Epidermal melanocyte (primary cell): ENCODE measurements at regions not wholly inside any gene's neighbourhood (a gene's known extent, or its start where the extent isn't known, plus 50 kb on each side); places are given as distances from the start of the nearest gene placed in this dataset.
"Not testable (repeated sequence)": the region's sequence is repeated elsewhere in the genome, so short reads cannot be mapped to it uniquely, and the experiment has no call there.

Experiments used
- DNase-seq: peaks from one replicate; pipeline ENCODE4 v3.0.0; 2011; ENCODE audit warnings: low spot score; ENCODE audit not compliant: insufficient read length

- DNase-seq = no peak
Observed at GRCh38 chr5:14054965-14055963, 87.9 kb upstream of the TRIO start.

DNA sequence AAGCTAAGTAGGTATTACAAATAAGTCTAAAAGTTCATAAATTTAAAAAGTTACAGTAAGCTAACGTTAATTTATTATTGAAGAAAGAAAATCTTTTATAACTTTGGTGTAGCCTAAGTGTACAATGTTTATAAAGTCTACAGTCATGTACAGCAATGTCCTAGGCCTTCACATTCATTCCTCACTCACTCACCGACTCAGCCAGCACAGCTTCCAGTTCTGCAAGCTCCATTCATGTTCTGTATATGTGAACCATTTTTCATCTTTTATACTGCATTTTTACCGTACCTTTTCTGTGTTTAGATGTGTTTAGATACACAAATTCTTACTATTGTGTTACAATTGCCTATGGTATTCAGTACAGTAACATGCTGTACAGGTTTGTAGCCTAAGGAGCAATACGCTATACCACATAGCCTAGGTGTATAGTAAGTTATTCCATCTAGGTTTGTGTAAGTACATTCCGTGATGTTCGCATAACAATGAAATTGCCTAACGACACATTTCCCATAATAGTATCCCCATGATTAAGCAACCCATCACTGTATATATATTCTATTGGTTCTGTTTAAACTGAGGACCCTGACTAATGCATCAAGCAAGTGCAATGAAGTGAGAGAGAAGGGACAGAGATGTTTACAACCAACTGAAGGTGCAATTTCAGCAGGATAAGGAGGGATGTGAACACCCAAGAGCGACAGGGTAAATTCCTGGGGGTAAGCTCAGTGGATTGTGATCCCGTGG lies 88.9 kb upstream of the TRIO start:
- no peak for DNase-seq

DNA sequence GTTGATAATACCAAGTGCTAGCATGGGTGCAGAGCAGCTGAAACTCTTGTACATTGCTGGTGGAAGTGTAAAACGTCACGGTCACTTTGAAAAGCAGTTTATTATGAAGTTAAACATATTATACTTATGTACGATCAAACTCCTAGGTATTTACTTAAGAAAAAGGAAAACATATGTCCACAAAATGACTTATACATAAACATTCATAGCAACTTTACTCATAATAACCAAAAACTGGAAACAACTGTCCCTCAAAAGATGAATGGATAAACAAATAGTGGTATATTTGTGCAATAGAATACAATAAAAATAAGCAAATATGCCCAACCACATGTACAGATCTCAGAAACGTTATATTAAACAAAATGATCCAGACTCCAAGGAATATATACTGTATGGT lies 92.3 kb upstream of the TRIO start:
- no peak for DNase-seq

GRCh38 chr5:14048434-14048833 lies 94.7 kb upstream of the TRIO start:
- no peak for DNase-seq

- DNase-seq = no peak
Observed at GRCh38 chr5:14041528-14042192, 97.2 kb upstream of the DNAH5 start.

- DNase-seq = no peak
Observed at GRCh38 chr5:14040542-14040941, 96.1 kb upstream of the DNAH5 start.

DNA sequence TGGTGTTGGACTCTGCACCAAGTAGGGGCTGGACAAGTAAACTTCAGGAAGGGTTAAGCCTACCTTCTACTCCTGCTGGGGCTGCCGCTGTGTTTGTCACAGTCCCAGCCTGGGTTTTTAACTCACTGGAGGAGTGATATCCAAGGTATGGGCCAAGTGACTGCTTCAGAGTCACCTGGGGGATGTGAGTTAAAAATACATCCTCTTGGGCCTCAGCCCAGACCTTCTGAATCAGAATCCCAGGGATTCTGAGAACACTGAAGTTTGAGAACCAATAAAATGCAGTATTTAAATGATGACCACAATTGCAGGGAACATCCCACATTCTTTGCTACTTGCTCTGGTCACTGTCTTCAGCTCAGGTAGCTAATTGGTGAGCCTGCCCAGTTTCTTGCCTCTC lies 95.1 kb upstream of the DNAH5 start:
- DNase-seq = no peak

- no peak for DNase-seq
Observed at GRCh38 chr5:14039063-14039462, 94.6 kb upstream of the DNAH5 start.

- DNase-seq = no peak
Observed at GRCh38 chr5:14038341-14038959, 94.0 kb upstream of the DNAH5 start.

DNA sequence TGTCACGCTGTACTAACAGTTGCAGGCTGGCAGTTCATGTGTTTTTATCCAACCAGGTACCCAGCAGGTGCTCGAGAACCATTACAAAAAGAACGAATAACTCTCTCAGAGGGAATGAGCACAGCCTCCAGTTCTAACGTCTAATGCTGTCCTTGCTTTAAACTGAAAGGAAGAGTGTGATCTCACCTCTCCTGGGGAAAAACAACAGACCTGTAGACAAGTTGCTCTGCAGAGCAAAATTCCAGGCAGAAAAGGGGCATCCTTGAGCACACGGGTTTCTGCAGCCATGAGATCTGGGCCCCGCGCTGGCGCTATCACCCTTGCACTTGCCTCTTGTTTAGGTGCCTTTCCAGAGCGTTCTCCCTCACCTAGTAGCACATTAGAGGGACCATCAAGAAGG lies 92.5 kb upstream of the DNAH5 start:
- DNase-seq = no peak

DNA sequence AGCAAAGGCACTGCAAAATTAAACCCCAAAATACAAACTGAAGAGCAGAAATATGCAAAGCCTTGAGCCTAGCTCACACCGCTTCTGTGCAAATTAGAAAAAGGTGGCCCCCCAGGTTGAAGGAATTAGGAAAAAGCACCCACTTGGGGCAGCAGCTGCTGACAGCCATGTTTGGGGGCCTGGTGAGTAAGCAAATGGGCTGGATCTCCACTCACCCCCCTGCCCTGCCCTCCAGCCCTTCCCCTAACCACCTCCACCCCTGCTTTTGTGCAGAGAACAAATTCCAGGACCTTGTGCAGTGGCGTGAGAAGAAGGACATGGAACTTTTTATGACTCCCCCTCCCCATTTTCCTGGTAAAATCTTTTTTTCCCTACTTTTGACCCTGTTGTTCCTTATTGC lies 92.0 kb upstream of the DNAH5 start:
- DNase-seq = no peak

- DNase-seq = peak; percentile 51
Observed at GRCh38 chr5:14035859-14036503, 91.5 kb upstream of the DNAH5 start.

DNA sequence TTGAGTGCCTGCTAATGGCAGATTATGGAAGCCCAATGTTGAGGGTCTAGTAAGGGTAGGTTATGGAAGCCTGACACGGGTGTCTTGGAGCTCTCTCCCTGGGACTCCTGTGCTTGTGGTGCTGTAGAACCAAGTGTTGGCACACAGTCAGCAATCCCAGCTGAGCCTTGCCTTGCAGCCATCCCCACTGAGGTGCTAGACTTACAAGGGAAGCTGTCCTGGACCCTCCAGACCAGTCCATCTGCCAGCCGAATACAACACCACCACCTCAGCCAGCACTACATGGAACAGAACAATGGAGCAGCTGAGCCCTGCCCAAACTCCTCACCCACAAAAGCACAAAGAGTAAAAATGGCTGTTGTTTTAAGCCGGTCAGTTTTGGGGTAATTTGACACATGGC lies 90.5 kb upstream of the DNAH5 start:
- DNase-seq = no peak

GRCh38 chr5:14032918-14033317 lies 88.4 kb upstream of the DNAH5 start:
- no peak for DNase-seq

DNA sequence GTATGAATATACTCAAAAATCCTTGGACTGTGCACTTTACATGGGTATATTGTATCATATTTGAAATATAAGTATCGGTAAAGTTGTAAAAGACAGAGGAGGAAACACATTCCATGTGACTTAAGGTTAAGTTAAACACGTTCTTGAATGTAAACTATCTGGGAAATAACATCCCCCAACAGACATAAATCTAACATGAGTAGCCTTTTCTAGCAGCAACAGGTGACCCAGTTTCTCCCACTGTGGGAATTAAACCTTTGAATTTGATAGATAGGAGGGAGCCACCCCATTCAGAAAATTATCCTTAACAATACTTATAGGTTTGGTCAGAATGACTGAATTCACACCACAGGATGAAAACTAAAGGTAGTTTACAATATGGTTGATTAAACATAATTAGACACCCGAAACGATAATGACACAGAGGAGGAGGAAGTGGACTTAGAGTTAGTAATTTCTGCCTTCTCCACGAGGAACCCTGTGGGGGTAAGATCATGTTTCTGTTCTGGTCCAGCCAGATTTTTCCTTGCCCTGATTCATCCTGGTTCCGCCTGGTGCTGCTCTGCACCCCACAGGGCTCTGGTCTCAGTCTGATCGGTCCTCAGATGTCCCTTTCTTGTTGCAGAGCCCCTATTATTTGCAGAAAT lies 84.6 kb upstream of the DNAH5 start:
- DNase-seq = no peak

DNA sequence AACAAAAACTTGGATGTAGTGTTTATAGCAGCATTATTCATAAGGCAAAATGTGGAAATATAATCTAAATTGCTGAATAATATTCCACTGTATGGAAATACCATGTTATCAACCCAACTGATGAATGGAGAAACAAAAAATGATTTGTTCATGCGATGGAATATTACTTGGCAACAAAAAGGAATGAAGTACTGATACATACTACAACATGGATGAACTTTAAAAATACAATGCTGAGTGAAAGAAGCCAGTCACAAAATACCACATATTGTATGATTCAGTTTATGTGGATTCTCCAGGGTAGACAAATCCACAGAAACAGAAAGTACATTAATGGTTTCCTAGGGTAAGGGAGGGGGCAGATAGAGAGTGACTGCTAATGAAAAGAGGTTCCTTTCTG lies 83.7 kb upstream of the DNAH5 start:
- DNase-seq = no peak

DNA sequence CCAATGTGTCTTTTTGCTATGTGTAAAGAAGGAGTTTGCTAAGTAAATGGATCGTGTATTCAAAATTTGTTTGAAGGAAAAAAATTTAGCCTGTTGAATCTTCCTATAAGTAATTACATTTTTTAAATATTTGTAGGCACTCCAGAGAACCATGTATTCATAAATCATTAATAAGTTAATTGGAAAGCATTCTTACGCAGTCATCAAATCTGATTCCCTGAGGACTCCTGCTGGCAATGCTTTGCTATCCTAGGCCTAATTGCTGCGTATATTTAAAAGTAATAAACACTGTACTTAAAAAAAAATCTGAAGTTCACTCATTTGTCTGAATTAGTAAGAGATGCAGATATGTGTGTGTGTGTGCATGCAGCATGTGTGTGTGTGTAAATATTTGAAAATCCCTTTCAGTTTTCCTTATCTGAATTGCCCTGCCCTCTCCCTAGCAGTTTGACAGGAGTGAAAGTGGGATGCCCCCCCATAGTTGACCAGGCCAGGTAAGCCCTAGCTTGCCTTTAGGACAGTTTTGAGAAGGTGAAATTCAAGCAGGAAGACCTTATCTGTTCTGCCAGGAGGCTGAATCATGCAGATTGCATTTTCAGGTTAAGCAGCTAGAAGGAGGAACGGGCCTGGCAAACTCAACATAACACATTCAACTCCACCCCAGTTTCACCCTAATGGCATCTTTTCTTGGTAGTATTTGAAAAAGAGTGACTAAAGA lies 81.2 kb upstream of the DNAH5 start:
- DNase-seq = no peak

DNA sequence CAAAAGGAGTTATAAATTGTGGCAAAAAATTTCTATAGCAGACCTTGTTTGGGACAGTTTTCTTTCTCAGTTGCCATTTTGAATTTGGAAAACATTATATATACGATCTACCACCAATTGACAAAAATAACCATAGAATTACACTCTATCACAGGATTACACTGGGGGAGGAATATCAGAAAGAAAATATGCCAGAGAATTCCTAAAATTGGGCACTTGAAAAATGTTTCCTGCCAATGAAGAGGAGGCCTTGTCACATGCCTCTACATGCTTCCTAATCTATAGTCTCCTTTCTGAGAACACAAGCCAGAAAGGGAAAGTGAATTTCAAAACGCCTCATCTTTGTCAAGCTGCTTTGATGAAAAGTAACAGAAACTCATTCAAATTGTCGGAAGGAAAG lies 78.5 kb upstream of the DNAH5 start:
- DNase-seq = no peak

- not testable (repeated sequence) for DNase-seq
Observed at GRCh38 chr5:14020944-14021343, 76.5 kb upstream of the DNAH5 start.

DNA sequence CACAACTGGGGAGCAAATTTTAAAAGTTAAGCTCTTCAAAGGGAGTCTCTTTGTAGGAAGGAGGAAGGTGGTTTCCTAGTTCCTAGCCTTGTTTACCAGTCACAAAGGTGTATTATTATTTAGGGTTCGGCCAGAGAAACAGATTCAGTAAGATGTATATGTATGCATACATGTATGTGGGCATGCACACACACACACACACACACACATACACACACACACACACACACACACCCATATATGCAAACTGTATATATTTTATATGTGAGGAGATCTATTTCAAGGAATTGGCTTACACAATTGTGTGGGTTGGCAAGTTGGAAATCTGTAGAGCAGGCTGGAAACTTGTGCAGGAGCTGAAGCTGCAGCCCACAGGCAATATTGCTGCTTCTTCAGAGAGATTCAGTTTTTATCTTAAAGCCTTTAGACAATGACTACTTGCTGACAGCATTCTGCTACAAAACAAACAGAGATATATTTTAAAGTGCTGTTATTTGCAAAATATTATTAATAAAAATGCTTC lies 75.3 kb upstream of the DNAH5 start:
- DNase-seq = no peak
